PC-9 (cell line): ENCODE measurements at regions not wholly inside any gene's neighbourhood (a gene's known extent, or its start where the extent isn't known, plus 50 kb on each side); places are given as distances from the start of the nearest gene placed in this dataset.
"Not testable (repeated sequence)": the region's sequence is repeated elsewhere in the genome, so short reads cannot be mapped to it uniquely, and the experiment has no call there.

Experiments
- BruUV-seq: library from RNA; stranded (reverse); fragments of 400-500 nt; replicated peaks from 2 replicates; lab custom pipeline; 2021; lab: Mats Ljungman, UMichigan
- CTCF ChIA-PET: fragments of 300-600 bp; sonication (Branson Sonifier 250); formaldehyde crosslinking; loops from one replicate; lab custom pipeline; 2022; ENCODE audit warnings: antibody characterized with exemption; lab: Charles Lee
- POLR2A ChIA-PET: fragments of 300-600 bp; sonication (Branson Sonifier 250); formaldehyde crosslinking; loops from one replicate; lab custom pipeline; 2022; ENCODE audit warnings: antibody characterized with exemption; ENCODE audit not compliant: unreplicated experiment; lab: Charles Lee
- DNase-seq, 2 experiments: peaks; one replicate each; pipeline versions ENCODE4 v3.0.0 to v3.0.0-alpha.2; 2015 to 2022; ENCODE audit warnings: mixed read lengths in 1 of 2
- H2AFZ ChIP-seq: fragments of 200-600 bp; sonication (generic); 2 replicates; pipeline ENCODE4 v1.8.1; 2017; ENCODE audit warnings: antibody characterized with exemption
- H3F3A ChIP-seq: fragments of 200-600 bp; sonication (generic); 2 replicates; pipeline ENCODE4 v1.8.1; 2017; ENCODE audit warnings: antibody characterized with exemption, mild to moderate bottlenecking, low read depth; ENCODE audit not compliant: insufficient read depth
- H3K27ac ChIP-seq: fragments of 200-600 bp; sonication (generic); 2 replicates; pipeline ENCODE4 v1.6.1; 2016; ENCODE audit warnings: mixed run types
- H3K27me3 ChIP-seq: fragments of 200-600 bp; sonication (generic); 2 replicates; pipeline ENCODE4 v1.6.1; 2016; ENCODE audit warnings: low read depth, mixed run types; ENCODE audit not compliant: insufficient read depth
- H3K36me3 ChIP-seq: fragments of 200-600 bp; sonication (generic); 2 replicates; pipeline ENCODE4 v1.6.1; 2016; ENCODE audit warnings: low read depth, mixed run types
- H3K4me1 ChIP-seq: fragments of 200-600 bp; sonication (generic); replicated peaks from 2 replicates; pipeline ENCODE4 v1.6.1; 2016; ENCODE audit warnings: mixed run types; ENCODE audit not compliant: insufficient read depth
- H3K4me2 ChIP-seq: fragments of 200-600 bp; sonication (generic); 2 replicates; pipeline ENCODE4 v1.6.1; 2017; ENCODE audit warnings: mixed run types
- H3K4me3 ChIP-seq: fragments of 200-600 bp; sonication (generic); 2 replicates; pipeline ENCODE4 v1.6.1; 2016; ENCODE audit warnings: mixed run types
- H3K79me2 ChIP-seq: fragments of 200-600 bp; sonication (generic); 2 replicates; pipeline ENCODE4 v1.6.1; 2017; ENCODE audit warnings: low read depth, mixed run types
- H3K9me2 ChIP-seq: fragments of 200-600 bp; sonication (generic); 2 replicates; pipeline ENCODE4 v1.8.1; 2017; ENCODE audit warnings: mild to moderate bottlenecking; ENCODE audit not compliant: insufficient read depth
- H3K9me3 ChIP-seq: fragments of 200-600 bp; sonication (generic); 2 replicates; pipeline ENCODE4 v1.8.1; 2016; ENCODE audit warnings: low read depth; ENCODE audit not compliant: insufficient read depth
- H4K20me1 ChIP-seq: fragments of 200-600 bp; sonication (generic); 2 replicates; pipeline ENCODE4 v1.8.1; 2017; ENCODE audit not compliant: insufficient read depth
- EZH2 ChIP-seq: fragments of 200-600 bp; sonication (generic); IDR thresholded peaks from 2 replicates; pipeline ENCODE4 v1.8.0; 2017; ENCODE audit warnings: antibody characterized with exemption, low read depth
- intact Hi-C: fragments of 100-400 bp; cut with micrococcal nuclease; formaldehyde crosslinking; loops from one replicate; pipeline ENCODE4 v1.10.0; 2022; ENCODE audit not compliant: unreplicated experiment
- TF ChIP-seq, protein P1 (sequence below): fragments of 200-600 bp; sonication (generic); conservative IDR thresholded peaks from 2 replicates; pipeline ENCODE4 v1.6.1; 2017; ENCODE audit warnings: mixed run types, antibody characterized with exemption, mild to moderate bottlenecking, moderate library complexity

DNA sequence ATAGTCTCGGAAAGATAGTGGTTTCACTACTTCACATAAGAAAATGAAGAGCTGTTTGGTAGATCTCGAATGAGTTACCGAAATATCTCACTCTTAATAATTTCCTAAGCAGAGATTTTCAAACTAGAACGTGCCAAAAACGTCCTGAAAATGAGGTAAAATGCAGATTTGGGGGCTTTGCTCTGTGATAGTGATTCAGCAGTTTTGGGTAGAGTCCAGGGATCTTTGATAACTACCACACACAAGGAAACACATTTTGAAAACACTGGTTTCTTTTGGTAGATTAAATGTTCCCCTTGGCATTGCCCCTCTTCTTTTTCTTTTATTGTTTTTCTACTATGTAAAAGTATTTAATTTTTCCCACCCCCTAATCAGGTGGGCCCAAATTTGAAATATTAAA, 125.9 kb downstream of the EBLN2 start:
- Histone ChIP-seq H3K27me3 (peaks cover 9% of the 10 kb centered on the region), H4K20me1 (no peaks in the 10 kb centered on the region), H3K4me2 (no peak overlapping the region), H3K9me2 (no peaks in the 10 kb centered on the region), H3K4me3 (no peak overlapping the region), H3K79me2 (no peaks in the 10 kb centered on the region), H3K4me1 (no peaks in the 10 kb centered on the region), H2AFZ (no peak overlapping the region), H3F3A (no peaks in the 10 kb centered on the region), H3K9me3 (no peaks in the 10 kb centered on the region), H3K36me3 (no peaks in the 10 kb centered on the region), H3K27ac (no peak overlapping the region)
- no peak for TF ChIP-seq EZH2
- TF ChIP-seq, protein P1, sequence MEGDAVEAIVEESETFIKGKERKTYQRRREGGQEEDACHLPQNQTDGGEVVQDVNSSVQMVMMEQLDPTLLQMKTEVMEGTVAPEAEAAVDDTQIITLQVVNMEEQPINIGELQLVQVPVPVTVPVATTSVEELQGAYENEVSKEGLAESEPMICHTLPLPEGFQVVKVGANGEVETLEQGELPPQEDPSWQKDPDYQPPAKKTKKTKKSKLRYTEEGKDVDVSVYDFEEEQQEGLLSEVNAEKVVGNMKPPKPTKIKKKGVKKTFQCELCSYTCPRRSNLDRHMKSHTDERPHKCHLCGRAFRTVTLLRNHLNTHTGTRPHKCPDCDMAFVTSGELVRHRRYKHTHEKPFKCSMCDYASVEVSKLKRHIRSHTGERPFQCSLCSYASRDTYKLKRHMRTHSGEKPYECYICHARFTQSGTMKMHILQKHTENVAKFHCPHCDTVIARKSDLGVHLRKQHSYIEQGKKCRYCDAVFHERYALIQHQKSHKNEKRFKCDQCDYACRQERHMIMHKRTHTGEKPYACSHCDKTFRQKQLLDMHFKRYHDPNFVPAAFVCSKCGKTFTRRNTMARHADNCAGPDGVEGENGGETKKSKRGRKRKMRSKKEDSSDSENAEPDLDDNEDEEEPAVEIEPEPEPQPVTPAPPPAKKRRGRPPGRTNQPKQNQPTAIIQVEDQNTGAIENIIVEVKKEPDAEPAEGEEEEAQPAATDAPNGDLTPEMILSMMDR, result no peak
- POLR2A ChIA-PET, result no interaction called here
- CTCF ChIA-PET, result no interaction called here
- BruUV-seq, result no TSS peak
- no peak for DNase-seq
- intact Hi-C loops, result no loop called here

- no peaks in the 10 kb centered on the region for H3K27me3 ChIP-seq
- no TSS peak for BruUV-seq
- DNase-seq, result no peak
- POLR2A ChIA-PET, result no interaction called here
- H3K9me2 ChIP-seq, result no peaks in the 10 kb centered on the region
- no peaks in the 10 kb centered on the region for H3K4me1 ChIP-seq
- no peak for TF ChIP-seq EZH2
- TF ChIP-seq, protein P1, result no peak
- no peaks in the 10 kb centered on the region for H3K9me3 ChIP-seq
- intact Hi-C loops, result no loop called here
- H3K4me2 ChIP-seq, result no peak overlapping the region
- H3K79me2 ChIP-seq, result no peaks in the 10 kb centered on the region
- H3K4me3 ChIP-seq, result no peak overlapping the region
- H3K36me3 ChIP-seq, result no peaks in the 10 kb centered on the region
- CTCF ChIA-PET, result no interaction called here
- H2AFZ ChIP-seq, result no peak overlapping the region
- no peaks in the 10 kb centered on the region for H4K20me1 ChIP-seq
- H3K27ac ChIP-seq, result no peak overlapping the region
- H3F3A ChIP-seq, result no peaks in the 10 kb centered on the region
Observed at GRCh38 chr3:73188707-73189106, 127.2 kb downstream of the EBLN2 start.

DNA sequence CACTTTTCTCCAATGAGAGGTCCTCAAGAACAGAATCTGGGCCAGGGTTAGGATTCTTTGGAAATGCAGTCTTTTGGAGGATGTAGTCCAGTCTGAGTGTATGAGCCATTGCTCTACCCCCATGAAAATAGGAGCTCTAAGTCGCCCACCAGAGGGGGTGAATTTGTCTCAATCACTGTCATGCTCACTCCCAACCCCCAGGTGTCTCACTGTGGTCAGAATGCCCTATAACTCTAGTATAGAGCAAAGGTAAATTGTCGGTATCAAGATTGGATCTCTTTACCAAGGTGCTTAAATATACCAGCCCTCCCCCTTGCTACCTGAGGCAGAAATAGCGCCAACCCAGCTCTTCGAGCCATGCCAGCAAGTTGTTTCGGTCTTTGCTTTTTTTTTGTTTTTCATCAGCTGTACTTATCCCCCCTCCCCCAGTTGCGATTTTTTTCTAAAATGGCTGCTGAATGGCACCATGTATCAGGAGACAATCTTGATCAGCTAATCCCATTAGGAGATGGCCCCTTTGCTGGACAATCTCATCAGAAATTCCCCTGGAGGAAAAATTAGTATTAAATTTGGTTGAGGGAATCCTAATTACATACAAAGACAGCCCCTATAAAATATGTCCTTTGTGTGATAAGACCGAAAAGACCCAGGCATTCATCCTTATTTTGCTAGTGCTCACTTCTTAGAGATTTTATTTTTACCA, 130.7 kb downstream of the EBLN2 start:
- no peak overlapping the region for H3K4me2 ChIP-seq
- no peaks in the 10 kb centered on the region for H3F3A ChIP-seq
- no TSS peak for BruUV-seq
- no peaks in the 10 kb centered on the region for H3K27me3 ChIP-seq
- DNase-seq, result no peak
- TF ChIP-seq, protein P1, result no peak
- TF ChIP-seq EZH2, result no peak
- no peaks in the 10 kb centered on the region for H3K36me3 ChIP-seq
- H3K9me2 ChIP-seq, result no peaks in the 10 kb centered on the region
- no peak overlapping the region for H3K27ac ChIP-seq
- ChIA-PET POLR2A (no interaction called here), CTCF (interaction anchor here (0.6 kb wide), 1 partner anchor 276 kb away, joined by 11 read pairs; no protein-coding TSS in a partner anchor)
- H3K4me3 ChIP-seq, result no peak overlapping the region
- no peaks in the 10 kb centered on the region for H3K4me1 ChIP-seq
- H3K79me2 ChIP-seq, result no peaks in the 10 kb centered on the region
- no peaks in the 10 kb centered on the region for H3K9me3 ChIP-seq
- H4K20me1 ChIP-seq, result no peaks in the 10 kb centered on the region
- H2AFZ ChIP-seq, result no peak overlapping the region
- intact Hi-C loops, result no loop called here

GRCh38 chr3:73193943-73194342, 132.5 kb downstream of the EBLN2 start:
- H3K27me3 ChIP-seq, H3K9me3 ChIP-seq, CTCF ChIA-PET, H3F3A ChIP-seq, POLR2A ChIA-PET, H3K4me1 ChIP-seq, H3K4me2 ChIP-seq, H2AFZ ChIP-seq, DNase-seq, H3K79me2 ChIP-seq, BruUV-seq, H3K9me2 ChIP-seq, H3K36me3 ChIP-seq, H3K4me3 ChIP-seq, intact Hi-C loops, H4K20me1 ChIP-seq, H3K27ac ChIP-seq: not testable (repeated sequence)
